K562 (cell line): ENCODE measurements at regions not wholly inside any gene's neighbourhood (a gene's known extent, or its start where the extent isn't known, plus 50 kb on each side); places are given as distances from the start of the nearest gene placed in this dataset.
"Not testable (repeated sequence)": the region's sequence is repeated elsewhere in the genome, so short reads cannot be mapped to it uniquely, and the experiment has no call there.

Experiments used
- CHD2 ChIP-seq: IDR thresholded peaks from 2 replicates; pipeline ENCODE4 v1.6.1; 2011; ENCODE audit warnings: low read depth, low read length
- COPS2 ChIP-seq: fragments of 450-650 bp; conservative IDR thresholded peaks from 2 replicates; pipeline ENCODE4 v1.6.1; 2016; ENCODE audit warnings: mild to moderate bottlenecking, moderate library complexity
- ESRRA ChIP-seq: fragments of 450-650 bp; IDR thresholded peaks from 2 replicates; pipeline ENCODE4 v1.6.1; 2014; ENCODE audit warnings: low read depth, mild to moderate bottlenecking, moderate library complexity, borderline replicate concordance
- MAFG ChIP-seq: fragments of 450-650 bp; conservative IDR thresholded peaks from 2 replicates; pipeline ENCODE4 v1.6.1; 2016; ENCODE audit warnings: missing genetic modification characterization, missing compliant biosample characterization
- SRF ChIP-seq, 2 experiments: fragments of 250-450, 450-650 bp in 1 of 2; sonication (Bioruptor Pico) in 1 of 2; sonication (generic) in 1 of 2; formaldehyde crosslinking; IDR thresholded peaks; 2 replicates each; pipeline versions ENCODE4 v1.5.0 to v1.5.1; 2020 to 2022; ENCODE audit warnings: mild to moderate bottlenecking in 1 of 2, missing genetic modification reagents in 1 of 2
- TEAD4 ChIP-seq, 2 experiments: sonication (generic) in 1 of 2; formaldehyde crosslinking in 1 of 2; IDR thresholded peaks; 2 replicates each; pipeline versions ENCODE4 v1.6.1 to v1.8.0; 2012 to 2022; ENCODE audit warnings: borderline replicate concordance in 1 of 2, inconsistent platforms in 1 of 2, low read length in 1 of 2, mild to moderate bottlenecking in 1 of 2, missing genetic modification reagents in 1 of 2
- ZNF143 ChIP-seq: sonication (generic); formaldehyde crosslinking; IDR thresholded peaks from 2 replicates; pipeline ENCODE4 v1.9.0; 2022; ENCODE audit warnings: mild to moderate bottlenecking, missing genetic modification reagents
- TF ChIP-seq, protein P1 (sequence below): fragments of 450-650 bp; IDR thresholded peaks from 2 replicates; pipeline ENCODE4 v1.6.1; 2016
- TF ChIP-seq, protein P2 (sequence below): fragments of 250-450 bp; sonication (Bioruptor Pico); IDR thresholded peaks from 2 replicates; pipeline ENCODE4 v1.5.0; 2020; ENCODE audit warnings: mild to moderate bottlenecking

DNA sequence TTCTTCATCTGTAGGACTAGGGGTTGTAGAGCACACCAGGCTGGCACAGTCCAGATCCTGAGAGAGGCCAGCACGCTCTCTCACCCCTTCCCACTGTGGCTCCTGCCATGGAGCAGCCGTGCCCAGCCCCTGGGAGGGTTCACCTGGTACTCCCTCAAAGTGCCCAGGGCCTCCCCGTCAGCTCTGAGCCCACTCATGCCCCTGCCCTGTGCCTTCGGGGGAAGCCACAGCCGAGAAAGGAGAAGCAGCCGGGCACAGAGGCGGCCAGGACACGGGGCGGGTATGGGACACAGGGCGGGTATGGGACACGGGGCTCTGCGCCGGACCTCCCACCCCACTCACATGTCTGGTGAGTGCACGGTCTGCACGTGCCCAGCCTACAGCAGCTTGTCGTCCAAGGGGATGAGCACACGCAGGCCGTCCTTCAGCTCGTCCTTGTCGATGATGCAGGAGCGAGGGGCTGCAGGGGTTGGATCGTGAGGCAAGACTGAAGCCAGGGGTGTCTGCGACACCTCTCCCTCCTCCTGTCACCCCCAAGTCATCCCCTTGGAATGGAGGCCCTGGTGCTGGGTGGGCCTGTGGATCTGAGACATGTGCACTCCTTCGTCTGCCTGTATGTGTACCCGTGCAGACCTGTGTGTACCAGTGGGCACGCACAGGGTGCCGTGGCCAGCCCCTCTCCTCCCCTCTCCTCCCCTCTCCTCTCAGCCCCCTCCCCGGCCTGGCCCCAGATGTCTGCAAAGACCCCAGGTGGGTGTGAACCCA lies 417.9 kb upstream of the ZNF722 start:
- not testable (repeated sequence) for TF ChIP-seq TEAD4 (IDR thresholded peaks at IDR 0.05; ENCODE audit: low read length); TEAD4 (CRISPR knock-in tag; IDR thresholded peaks at IDR 0.05; ENCODE audit: borderline replicate concordance); COPS2; MAFG (tag); SRF (CRISPR knock-in tag; IDR thresholded peaks at IDR 0.05); ZNF143 (CRISPR knock-in tag); CHD2; ESRRA
- TF ChIP-seq, protein P1, sequence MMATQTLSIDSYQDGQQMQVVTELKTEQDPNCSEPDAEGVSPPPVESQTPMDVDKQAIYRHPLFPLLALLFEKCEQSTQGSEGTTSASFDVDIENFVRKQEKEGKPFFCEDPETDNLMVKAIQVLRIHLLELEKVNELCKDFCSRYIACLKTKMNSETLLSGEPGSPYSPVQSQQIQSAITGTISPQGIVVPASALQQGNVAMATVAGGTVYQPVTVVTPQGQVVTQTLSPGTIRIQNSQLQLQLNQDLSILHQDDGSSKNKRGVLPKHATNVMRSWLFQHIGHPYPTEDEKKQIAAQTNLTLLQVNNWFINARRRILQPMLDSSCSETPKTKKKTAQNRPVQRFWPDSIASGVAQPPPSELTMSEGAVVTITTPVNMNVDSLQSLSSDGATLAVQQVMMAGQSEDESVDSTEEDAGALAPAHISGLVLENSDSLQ, result not testable (repeated sequence)
- TF ChIP-seq, protein P2, sequence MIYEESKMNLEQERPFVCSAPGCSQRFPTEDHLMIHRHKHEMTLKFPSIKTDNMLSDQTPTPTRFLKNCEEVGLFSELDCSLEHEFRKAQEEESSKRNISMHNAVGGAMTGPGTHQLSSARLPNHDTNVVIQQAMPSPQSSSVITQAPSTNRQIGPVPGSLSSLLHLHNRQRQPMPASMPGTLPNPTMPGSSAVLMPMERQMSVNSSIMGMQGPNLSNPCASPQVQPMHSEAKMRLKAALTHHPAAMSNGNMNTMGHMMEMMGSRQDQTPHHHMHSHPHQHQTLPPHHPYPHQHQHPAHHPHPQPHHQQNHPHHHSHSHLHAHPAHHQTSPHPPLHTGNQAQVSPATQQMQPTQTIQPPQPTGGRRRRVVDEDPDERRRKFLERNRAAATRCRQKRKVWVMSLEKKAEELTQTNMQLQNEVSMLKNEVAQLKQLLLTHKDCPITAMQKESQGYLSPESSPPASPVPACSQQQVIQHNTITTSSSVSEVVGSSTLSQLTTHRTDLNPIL (CRISPR knock-in tag), result not testable (repeated sequence)
